HL-60 (cell line): ENCODE measurements at regions not wholly inside any gene's neighbourhood (a gene's known extent, or its start where the extent isn't known, plus 50 kb on each side); places are given as distances from the start of the nearest gene placed in this dataset.

Experiments
- DNase-seq, 2 experiments: peaks; one replicate each; pipeline ENCODE4 v3.0.0-alpha.2; 2010 to 2020; ENCODE audit warnings: low read depth in 1 of 2, low spot score in 1 of 2
- H3K27ac ChIP-seq: fragments of 250-450 bp; sonication (Bioruptor Pico); replicated peaks from 2 replicates; pipeline ENCODE4 v1.5.1; 2020; ENCODE audit warnings: mild to moderate bottlenecking, moderate library complexity
- H3K27me3 ChIP-seq: fragments of 250-450 bp; sonication (Bioruptor Pico); 2 replicates; pipeline ENCODE4 v1.5.1; 2021; ENCODE audit warnings: mild to moderate bottlenecking, moderate library complexity; ENCODE audit not compliant: insufficient read depth, poor library complexity, severe bottlenecking
- H3K4me3 ChIP-seq: replicated peaks from 2 replicates; pipeline ENCODE4 v1.5.1; 2011; ENCODE audit warnings: mild to moderate bottlenecking, control low read depth, low read length; ENCODE audit not compliant: insufficient read depth
- CTCF ChIP-seq: IDR thresholded peaks from one replicate; pipeline ENCODE4 v1.5.1; 2011; ENCODE audit warnings: low read length, control low read depth, inconsistent platforms; ENCODE audit not compliant: insufficient read depth
- GABPA ChIP-seq: IDR thresholded peaks from 2 replicates; pipeline ENCODE4 v1.6.1; 2012; ENCODE audit warnings: low read depth
- POLR2AphosphoS5 ChIP-seq: IDR thresholded peaks from 2 replicates; pipeline ENCODE4 v1.6.1; 2012; ENCODE audit warnings: low read depth
- REST ChIP-seq: IDR thresholded peaks from 2 replicates; pipeline ENCODE4 v1.6.1; 2012; ENCODE audit warnings: low read depth; ENCODE audit not compliant: insufficient replicate concordance
- SPI1 ChIP-seq: IDR thresholded peaks from 2 replicates; pipeline ENCODE4 v1.6.1; 2012; ENCODE audit warnings: low read depth, mild to moderate bottlenecking, borderline replicate concordance

GRCh38 chr15:29390051-29390450 lies 120.4 kb upstream of the NSMCE3 start:
- no peaks in the 10 kb centered on the region for H3K27me3 ChIP-seq
- H3K27ac ChIP-seq: no peak overlapping the region
- no peak overlapping the region for H3K4me3 ChIP-seq
- no peak for TF ChIP-seq CTCF
- TF ChIP-seq REST: no peak
- TF ChIP-seq POLR2AphosphoS5: no peak
- no peak for TF ChIP-seq GABPA
- TF ChIP-seq SPI1: no peak
- no peak for DNase-seq

GRCh38 chr15:29386523-29386922 lies 116.9 kb upstream of the NSMCE3 start:
- H3K4me3 ChIP-seq: no peak overlapping the region
- TF ChIP-seq CTCF (no peak), SPI1 (no peak), REST (no peak), GABPA (no peak), POLR2AphosphoS5 (no peak)
- no peak for DNase-seq
- no peaks in the 10 kb centered on the region for H3K27me3 ChIP-seq
- no peak overlapping the region for H3K27ac ChIP-seq

- Histone ChIP-seq H3K27me3 (no peaks in the 10 kb centered on the region), H3K4me3 (no peak overlapping the region), H3K27ac (no peak overlapping the region)
- DNase-seq: no peak
- TF ChIP-seq SPI1: no peak
- TF ChIP-seq GABPA: no peak
- no peak for TF ChIP-seq REST
- no peak for TF ChIP-seq CTCF
- no peak for TF ChIP-seq POLR2AphosphoS5
Measured at GRCh38 chr15:29383367-29383766, 113.7 kb upstream of the NSMCE3 start.
